SK-N-SH treated with all-trans-retinoic acid at 6 μM for 48 hours (cell line): ENCODE measurements at regions not wholly inside any gene's neighbourhood (a gene's known extent, or its start where the extent isn't known, plus 50 kb on each side); places are given as distances from the start of the nearest gene placed in this dataset.

ENCODE experiments used
- ATAC-seq: fragments of 200-7000 bp; cut with Tn5 transposase; 3 replicates; pipeline ENCODE4 v1.9.1; 2020; ENCODE audit warnings: mild to moderate bottlenecking, moderate library complexity
- ARNTL ChIP-seq: fragments of 450-650 bp; formaldehyde crosslinking; IDR thresholded peaks from 2 replicates; pipeline ENCODE4 v1.5.0; 2020; ENCODE audit warnings: low read depth, mild to moderate bottlenecking, moderate library complexity, borderline replicate concordance
- BACH2 ChIP-seq: fragments of 250-450 bp; sonication (Bioruptor Pico); IDR thresholded peaks from 2 replicates; pipeline ENCODE4 v1.9.0; 2021; ENCODE audit warnings: mild to moderate bottlenecking, borderline replicate concordance
- CREB5 ChIP-seq: fragments of 250-450 bp; sonication (Bioruptor Pico); IDR thresholded peaks from 2 replicates; pipeline ENCODE4 v1.5.1; 2020; ENCODE audit warnings: low read depth, mild to moderate bottlenecking, moderate library complexity
- CSDC2 ChIP-seq: fragments of 250-450 bp; sonication (Bioruptor Pico); IDR thresholded peaks from 2 replicates; pipeline ENCODE4 v1.5.0; 2020; ENCODE audit warnings: mild to moderate bottlenecking, moderate library complexity
- CSRNP3 ChIP-seq: fragments of 250-450 bp; sonication (Bioruptor Pico); IDR thresholded peaks from 2 replicates; pipeline ENCODE4 v1.5.1; 2021; ENCODE audit warnings: mild to moderate bottlenecking, moderate library complexity
- GLIS3 ChIP-seq: fragments of 250-450 bp; sonication (Bioruptor Pico); IDR thresholded peaks from 2 replicates; pipeline ENCODE4 v1.5.0; 2020; ENCODE audit warnings: mild to moderate bottlenecking, moderate library complexity
- ISL1 ChIP-seq: fragments of 250-450 bp; sonication (Bioruptor Pico); IDR thresholded peaks from 2 replicates; pipeline ENCODE4 v2.1.2; 2022; ENCODE audit warnings: mild to moderate bottlenecking, moderate library complexity
- OSR1 ChIP-seq: fragments of 250-450 bp; sonication (Bioruptor Pico); IDR thresholded peaks from 2 replicates; pipeline ENCODE4 v1.8.0; 2022; ENCODE audit warnings: moderate library complexity, mild to moderate bottlenecking, inconsistent platforms
- PPARA ChIP-seq: fragments of 250-450 bp; sonication (Bioruptor Pico); IDR thresholded peaks from 2 replicates; pipeline ENCODE4 v1.5.0; 2020; ENCODE audit warnings: mild to moderate bottlenecking, borderline replicate concordance
- RARB ChIP-seq: fragments of 250-450 bp; sonication (Bioruptor Pico); IDR thresholded peaks from 2 replicates; pipeline ENCODE4 v1.8.0; 2021; ENCODE audit warnings: mild to moderate bottlenecking, moderate library complexity
- SNAI2 ChIP-seq: fragments of 250-450 bp; sonication (Bioruptor Pico); IDR thresholded peaks from 2 replicates; pipeline ENCODE4 v1.5.0; 2020; ENCODE audit warnings: mild to moderate bottlenecking, moderate library complexity
- TCF4 ChIP-seq: fragments of 250-450 bp; sonication (Bioruptor Pico); IDR thresholded peaks from 2 replicates; pipeline ENCODE4 v1.8.0; 2021; ENCODE audit warnings: mild to moderate bottlenecking, moderate library complexity, borderline replicate concordance
- TOX ChIP-seq: fragments of 250-450 bp; sonication (Bioruptor Pico); IDR thresholded peaks from 2 replicates; pipeline ENCODE4 v1.8.0; 2021; ENCODE audit warnings: mild to moderate bottlenecking, moderate library complexity, borderline replicate concordance
- ZC3H10 ChIP-seq: fragments of 250-450 bp; sonication (Bioruptor Pico); IDR thresholded peaks from 2 replicates; pipeline ENCODE4 v1.5.1; 2021; ENCODE audit warnings: mild to moderate bottlenecking, moderate library complexity
- ZFP3 ChIP-seq: fragments of 250-450 bp; sonication (Bioruptor Pico); IDR thresholded peaks from 2 replicates; pipeline ENCODE4 v1.5.0; 2020; ENCODE audit warnings: mild to moderate bottlenecking, moderate library complexity
- ZNF565 ChIP-seq: fragments of 450-650 bp; formaldehyde crosslinking; conservative IDR thresholded peaks from 2 replicates; pipeline ENCODE4 v1.5.0; 2020; ENCODE audit warnings: low read depth, mild to moderate bottlenecking, moderate library complexity
- ZNF70 ChIP-seq: fragments of 450-650 bp; formaldehyde crosslinking; IDR thresholded peaks from 2 replicates; pipeline ENCODE4 v1.5.0; 2020; ENCODE audit warnings: mild to moderate bottlenecking, moderate library complexity
- ZNF8 ChIP-seq: fragments of 450-650 bp; formaldehyde crosslinking; IDR thresholded peaks from 2 replicates; pipeline ENCODE4 v1.5.0; 2020; ENCODE audit warnings: mild to moderate bottlenecking, moderate library complexity
- TF ChIP-seq, protein P1 (sequence below): fragments of 250-450 bp; sonication (Bioruptor Pico); IDR thresholded peaks from 2 replicates; pipeline ENCODE4 v1.8.0; 2021; ENCODE audit warnings: low read depth, mild to moderate bottlenecking, moderate library complexity, borderline replicate concordance
- TF ChIP-seq, protein P2 (sequence below): fragments of 250-450 bp; sonication (Bioruptor Pico); IDR thresholded peaks from 2 replicates; pipeline ENCODE4 v1.8.0; 2020; ENCODE audit warnings: mild to moderate bottlenecking, moderate library complexity, borderline replicate concordance
- TF ChIP-seq, protein P3 (sequence below): fragments of 250-450 bp; sonication (Bioruptor Pico); IDR thresholded peaks from 2 replicates; pipeline ENCODE4 v1.5.0; 2020; ENCODE audit warnings: mild to moderate bottlenecking, moderate library complexity

DNA sequence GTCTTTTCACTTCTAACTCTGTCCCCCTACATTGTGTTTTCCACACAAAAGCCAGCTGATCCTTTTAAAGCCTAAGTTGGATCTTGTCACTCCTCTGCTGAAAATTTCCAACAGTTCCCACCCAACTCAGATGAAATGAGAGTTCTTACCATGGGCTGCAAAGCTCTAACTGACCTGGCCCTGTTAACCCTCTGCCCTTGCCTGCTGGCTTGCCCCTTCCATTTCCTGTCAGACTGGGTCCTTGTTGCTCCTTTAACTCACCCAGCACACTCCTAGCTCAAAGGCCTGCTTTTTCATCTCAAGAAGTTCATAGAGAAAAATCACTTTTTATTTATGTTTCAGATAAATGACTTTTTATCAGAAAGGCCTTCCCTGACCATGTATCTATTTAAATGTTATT, 66.5 kb upstream of the HEY2 start:
- ATAC-seq = no peak
- TF ChIP-seq CREB5 (CRISPR knock-in tag) = no peak

DNA sequence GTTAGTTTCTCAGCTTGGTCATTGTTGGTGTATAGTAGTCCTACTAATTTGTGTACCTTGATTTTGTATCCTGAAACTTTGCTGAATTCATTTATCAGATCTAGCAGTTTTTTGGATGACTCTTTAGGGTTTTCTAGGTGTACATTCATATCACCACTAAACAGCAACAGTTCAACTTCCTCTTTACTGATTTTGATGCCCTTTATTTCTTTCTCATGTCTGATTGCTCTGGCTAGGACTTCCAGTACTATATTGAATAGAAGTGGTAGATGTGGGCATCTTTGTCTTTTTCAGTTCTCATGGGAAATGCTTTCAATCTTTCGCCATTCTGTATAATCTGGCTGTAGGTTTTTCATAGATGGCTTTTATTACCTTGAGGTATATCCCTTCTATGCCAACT, 61.3 kb upstream of the HEY2 start:
- ATAC-seq = no peak
- TF ChIP-seq GLIS3 (CRISPR knock-in tag) (no peak), TOX (no peak), ARNTL (no peak), SNAI2 (no peak), TCF4 (no peak), CSRNP3 (CRISPR knock-in tag) (no peak), ZFP3 (CRISPR knock-in tag) (no peak), ZNF70 (CRISPR knock-in tag) (no peak), PPARA (no peak)

DNA sequence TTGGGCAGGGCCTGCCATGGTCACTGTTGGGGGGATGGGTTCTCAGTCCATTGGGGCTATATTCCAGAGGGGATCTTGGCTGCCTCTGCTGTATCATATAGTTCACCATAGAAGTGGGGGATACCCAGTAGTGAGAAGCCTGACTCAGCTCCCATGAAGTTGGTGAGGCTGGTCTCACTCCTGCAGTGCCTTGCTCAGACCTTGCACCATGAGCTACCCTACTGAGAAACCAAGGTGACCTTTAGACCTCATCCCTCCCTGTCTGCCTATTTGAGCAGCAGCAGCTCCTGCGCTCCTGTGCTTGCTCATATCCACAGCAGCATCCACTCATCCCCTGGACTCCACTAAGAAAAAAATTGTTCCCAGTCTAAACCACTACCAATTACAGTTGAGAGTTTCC, 56.0 kb upstream of the HEY2 start:
- TF ChIP-seq BACH2 (CRISPR knock-in tag) = no peak
- TF ChIP-seq, protein P1, sequence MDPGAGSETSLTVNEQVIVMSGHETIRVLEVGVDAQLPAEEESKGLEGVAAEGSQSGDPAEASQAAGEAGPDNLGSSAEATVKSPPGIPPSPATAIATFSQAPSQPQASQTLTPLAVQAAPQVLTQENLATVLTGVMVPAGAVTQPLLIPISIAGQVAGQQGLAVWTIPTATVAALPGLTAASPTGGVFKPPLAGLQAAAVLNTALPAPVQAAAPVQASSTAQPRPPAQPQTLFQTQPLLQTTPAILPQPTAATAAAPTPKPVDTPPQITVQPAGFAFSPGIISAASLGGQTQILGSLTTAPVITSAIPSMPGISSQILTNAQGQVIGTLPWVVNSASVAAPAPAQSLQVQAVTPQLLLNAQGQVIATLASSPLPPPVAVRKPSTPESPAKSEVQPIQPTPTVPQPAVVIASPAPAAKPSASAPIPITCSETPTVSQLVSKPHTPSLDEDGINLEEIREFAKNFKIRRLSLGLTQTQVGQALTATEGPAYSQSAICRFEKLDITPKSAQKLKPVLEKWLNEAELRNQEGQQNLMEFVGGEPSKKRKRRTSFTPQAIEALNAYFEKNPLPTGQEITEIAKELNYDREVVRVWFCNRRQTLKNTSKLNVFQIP (CRISPR knock-in tag) = no peak
- no peak for TF ChIP-seq CSDC2 (CRISPR knock-in tag)
- TF ChIP-seq ISL1 (CRISPR knock-in tag) = no peak
- no peak for TF ChIP-seq ZC3H10 (CRISPR knock-in tag)
- no peak for TF ChIP-seq RARB
- TF ChIP-seq CREB5 (CRISPR knock-in tag) = no peak
- TF ChIP-seq SNAI2 = no peak
- TF ChIP-seq ZNF70 (CRISPR knock-in tag) = no peak
- TF ChIP-seq ZFP3 (CRISPR knock-in tag) = no peak
- TF ChIP-seq GLIS3 (CRISPR knock-in tag) = no peak
- no peak for TF ChIP-seq OSR1 (CRISPR knock-in tag)
- no peak for TF ChIP-seq ZNF8 (CRISPR knock-in tag)
- no peak for TF ChIP-seq ZNF565 (CRISPR knock-in tag)
- TF ChIP-seq, protein P2, sequence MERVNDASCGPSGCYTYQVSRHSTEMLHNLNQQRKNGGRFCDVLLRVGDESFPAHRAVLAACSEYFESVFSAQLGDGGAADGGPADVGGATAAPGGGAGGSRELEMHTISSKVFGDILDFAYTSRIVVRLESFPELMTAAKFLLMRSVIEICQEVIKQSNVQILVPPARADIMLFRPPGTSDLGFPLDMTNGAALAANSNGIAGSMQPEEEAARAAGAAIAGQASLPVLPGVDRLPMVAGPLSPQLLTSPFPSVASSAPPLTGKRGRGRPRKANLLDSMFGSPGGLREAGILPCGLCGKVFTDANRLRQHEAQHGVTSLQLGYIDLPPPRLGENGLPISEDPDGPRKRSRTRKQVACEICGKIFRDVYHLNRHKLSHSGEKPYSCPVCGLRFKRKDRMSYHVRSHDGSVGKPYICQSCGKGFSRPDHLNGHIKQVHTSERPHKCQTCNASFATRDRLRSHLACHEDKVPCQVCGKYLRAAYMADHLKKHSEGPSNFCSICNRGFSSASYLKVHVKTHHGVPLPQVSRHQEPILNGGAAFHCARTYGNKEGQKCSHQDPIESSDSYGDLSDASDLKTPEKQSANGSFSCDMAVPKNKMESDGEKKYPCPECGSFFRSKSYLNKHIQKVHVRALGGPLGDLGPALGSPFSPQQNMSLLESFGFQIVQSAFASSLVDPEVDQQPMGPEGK (CRISPR knock-in tag) = no peak
- TF ChIP-seq, protein P3, sequence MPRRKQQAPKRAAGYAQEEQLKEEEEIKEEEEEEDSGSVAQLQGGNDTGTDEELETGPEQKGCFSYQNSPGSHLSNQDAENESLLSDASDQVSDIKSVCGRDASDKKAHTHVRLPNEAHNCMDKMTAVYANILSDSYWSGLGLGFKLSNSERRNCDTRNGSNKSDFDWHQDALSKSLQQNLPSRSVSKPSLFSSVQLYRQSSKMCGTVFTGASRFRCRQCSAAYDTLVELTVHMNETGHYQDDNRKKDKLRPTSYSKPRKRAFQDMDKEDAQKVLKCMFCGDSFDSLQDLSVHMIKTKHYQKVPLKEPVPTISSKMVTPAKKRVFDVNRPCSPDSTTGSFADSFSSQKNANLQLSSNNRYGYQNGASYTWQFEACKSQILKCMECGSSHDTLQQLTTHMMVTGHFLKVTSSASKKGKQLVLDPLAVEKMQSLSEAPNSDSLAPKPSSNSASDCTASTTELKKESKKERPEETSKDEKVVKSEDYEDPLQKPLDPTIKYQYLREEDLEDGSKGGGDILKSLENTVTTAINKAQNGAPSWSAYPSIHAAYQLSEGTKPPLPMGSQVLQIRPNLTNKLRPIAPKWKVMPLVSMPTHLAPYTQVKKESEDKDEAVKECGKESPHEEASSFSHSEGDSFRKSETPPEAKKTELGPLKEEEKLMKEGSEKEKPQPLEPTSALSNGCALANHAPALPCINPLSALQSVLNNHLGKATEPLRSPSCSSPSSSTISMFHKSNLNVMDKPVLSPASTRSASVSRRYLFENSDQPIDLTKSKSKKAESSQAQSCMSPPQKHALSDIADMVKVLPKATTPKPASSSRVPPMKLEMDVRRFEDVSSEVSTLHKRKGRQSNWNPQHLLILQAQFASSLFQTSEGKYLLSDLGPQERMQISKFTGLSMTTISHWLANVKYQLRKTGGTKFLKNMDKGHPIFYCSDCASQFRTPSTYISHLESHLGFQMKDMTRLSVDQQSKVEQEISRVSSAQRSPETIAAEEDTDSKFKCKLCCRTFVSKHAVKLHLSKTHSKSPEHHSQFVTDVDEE (CRISPR knock-in tag) = no peak
- no peak for TF ChIP-seq PPARA
- no peak for TF ChIP-seq TCF4

More for the DNA sequence above, 56.0 kb upstream of the HEY2 start:
- ATAC-seq = no peak
